PFSK-1 (cell line): ENCODE measurements at regions not wholly inside any gene's neighbourhood (a gene's known extent, or its start where the extent isn't known, plus 50 kb on each side); places are given as distances from the start of the nearest gene placed in this dataset.

Experiments
- FOXP2 ChIP-seq: optimal IDR thresholded peaks from 2 replicates; pipeline ENCODE3; 2011; ENCODE audit warnings: borderline replicate concordance, control low read depth, inconsistent platforms; ENCODE audit not compliant: insufficient read depth; ENCODE audit errors: extremely low read length, extremely low read depth
- POLR2AphosphoS5 ChIP-seq: IDR thresholded peaks from 2 replicates; pipeline ENCODE4 v1.6.1; 2012; ENCODE audit warnings: low read depth, mild to moderate bottlenecking, control low read depth, low read length, moderate library complexity
- REST ChIP-seq, 2 experiments: IDR thresholded peaks; 2 replicates each; pipeline versions ENCODE4 v1.6.1 to v1.8.0; 2011 to 2012; ENCODE audit warnings: low read depth in 2 of 2, low read length in 2 of 2, control low read depth in 1 of 2, inconsistent platforms in 1 of 2, mild to moderate bottlenecking in 1 of 2, moderate library complexity in 1 of 2; ENCODE audit not compliant: insufficient read depth in 1 of 2
- SIN3A ChIP-seq: IDR thresholded peaks from 2 replicates; pipeline ENCODE4 v1.6.1; 2012; ENCODE audit warnings: mild to moderate bottlenecking, low read length, moderate library complexity, borderline replicate concordance; ENCODE audit not compliant: insufficient read depth
- TAF1 ChIP-seq: IDR thresholded peaks from 2 replicates; pipeline ENCODE4 v1.6.1; 2012; ENCODE audit warnings: low read length, control low read depth, borderline replicate concordance; ENCODE audit not compliant: insufficient read depth

GRCh38 chr13:99446242-99446641 lies 55.0 kb upstream of the TM9SF2 start:
- TF ChIP-seq SIN3A (no peak), TAF1 (no peak), FOXP2 (no peak), POLR2AphosphoS5 (no peak), REST (IDR thresholded peaks at IDR 0.05; ENCODE audit: insufficient read depth in 1 of 2, low read depth in 2 of 2, low read length in 2 of 2) (no peak)

GRCh38 chr13:99448546-99448945 lies 52.7 kb upstream of the TM9SF2 start:
- no peak for TF ChIP-seq FOXP2
- no peak for TF ChIP-seq REST (IDR thresholded peaks at IDR 0.05; ENCODE audit: insufficient read depth in 1 of 2, low read depth in 2 of 2, low read length in 2 of 2)
- TF ChIP-seq SIN3A = no peak
- no peak for TF ChIP-seq POLR2AphosphoS5
- no peak for TF ChIP-seq TAF1

- TF ChIP-seq REST (IDR thresholded peaks at IDR 0.05; ENCODE audit: insufficient read depth in 1 of 2, low read depth in 2 of 2, low read length in 2 of 2) = no peak
Measured at GRCh38 chr13:99450416-99450815, 50.9 kb upstream of the TM9SF2 start.
